Hematopoietic multipotent progenitor cell treated with erythropoietin and hydrocortisone succinate and interleukin-3 and kit ligand, for 6 days (in vitro differentiated cells): ENCODE measurements at regions not wholly inside any gene's neighbourhood (a gene's known extent, or its start where the extent isn't known, plus 50 kb on each side); places are given as distances from the start of the nearest gene placed in this dataset.
"Not testable (repeated sequence)": the region's sequence is repeated elsewhere in the genome, so short reads cannot be mapped to it uniquely, and the experiment has no call there.

Experiments used
- DNase-seq: peaks from one replicate; pipeline ENCODE4 v3.0.0-alpha.2; 2015

DNA sequence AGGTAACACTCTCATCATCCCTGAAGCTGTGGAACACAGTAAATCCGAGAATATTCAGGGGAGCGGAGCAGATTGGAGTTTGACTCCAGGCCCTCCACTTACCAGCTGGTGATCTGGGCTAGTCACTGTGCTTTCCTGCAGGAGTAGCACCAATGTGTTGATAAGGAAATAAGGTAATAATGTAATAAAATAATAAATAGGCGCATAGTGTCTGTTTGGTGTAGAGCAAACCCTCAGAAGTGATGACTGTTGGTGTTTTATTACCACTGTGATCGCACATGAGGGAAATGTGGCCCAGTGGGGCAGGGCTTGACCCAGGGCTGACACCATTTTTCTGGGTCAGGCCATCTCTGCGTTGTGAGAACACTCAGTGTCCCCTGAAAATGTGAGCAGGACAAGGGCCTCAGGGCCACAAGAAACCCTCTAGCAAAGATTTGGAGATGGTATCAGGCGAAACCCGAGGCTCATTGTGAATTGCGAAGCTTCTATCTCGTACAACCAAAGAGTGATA lies 563.9 kb upstream of the B3GAT1 start:
- no peak for DNase-seq

DNA sequence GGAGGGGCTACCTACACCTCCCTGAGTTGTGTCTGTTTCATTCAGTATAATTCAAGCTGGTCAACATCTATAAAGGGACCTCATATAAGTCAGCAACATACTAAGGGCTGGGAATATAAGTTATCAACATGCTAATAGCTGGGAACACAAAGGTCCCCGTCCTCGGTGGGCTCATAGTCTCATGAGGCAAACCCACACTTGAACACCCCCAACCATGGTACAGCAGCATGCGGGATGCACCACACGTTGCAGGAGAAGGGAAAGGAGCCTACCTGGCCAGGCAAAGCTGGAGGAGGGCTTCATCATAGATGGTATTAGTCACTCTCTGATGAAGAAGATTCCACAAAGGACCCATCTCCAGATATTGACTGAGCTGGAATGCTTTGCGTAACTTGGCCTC lies 561.8 kb upstream of the B3GAT1 start:
- no peak for DNase-seq

DNA sequence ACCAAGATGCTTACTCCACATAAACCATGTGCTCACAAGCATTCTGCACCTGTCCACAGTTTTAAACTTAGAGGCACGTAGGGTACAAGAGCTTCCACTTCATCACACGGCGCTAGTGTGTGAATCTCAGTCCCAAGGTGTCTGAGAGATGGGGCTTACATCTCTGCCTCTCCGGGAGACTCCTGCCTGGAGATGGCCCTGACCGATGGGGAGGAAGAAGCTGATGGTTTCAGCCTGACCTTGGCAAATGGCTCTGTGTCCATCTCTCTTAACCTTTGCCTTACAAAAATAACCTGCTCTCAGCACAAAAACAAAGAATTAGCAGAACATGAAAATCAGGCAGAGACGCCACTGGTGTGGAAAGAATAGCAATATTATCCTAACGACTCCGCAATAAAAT lies 559.3 kb upstream of the B3GAT1 start:
- DNase-seq: no peak

DNA sequence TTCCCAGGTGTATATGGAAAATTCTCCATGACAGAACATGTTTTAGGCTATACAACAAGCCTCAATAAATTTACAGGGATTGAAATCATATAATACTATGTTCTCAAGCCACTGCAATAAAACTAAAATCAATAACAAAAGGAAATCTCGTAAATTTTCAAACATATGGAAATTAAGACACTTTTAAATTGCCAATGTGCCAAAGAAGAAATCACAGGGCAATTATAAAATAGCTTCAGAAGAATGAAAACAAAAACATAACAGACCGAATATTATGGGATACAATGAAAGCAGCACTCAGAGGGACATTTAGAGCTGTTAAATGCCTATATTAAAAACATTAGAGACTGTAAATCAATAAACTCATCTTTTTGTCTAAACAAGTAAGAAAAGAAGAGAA lies 555.7 kb upstream of the B3GAT1 start:
- no peak for DNase-seq

DNA sequence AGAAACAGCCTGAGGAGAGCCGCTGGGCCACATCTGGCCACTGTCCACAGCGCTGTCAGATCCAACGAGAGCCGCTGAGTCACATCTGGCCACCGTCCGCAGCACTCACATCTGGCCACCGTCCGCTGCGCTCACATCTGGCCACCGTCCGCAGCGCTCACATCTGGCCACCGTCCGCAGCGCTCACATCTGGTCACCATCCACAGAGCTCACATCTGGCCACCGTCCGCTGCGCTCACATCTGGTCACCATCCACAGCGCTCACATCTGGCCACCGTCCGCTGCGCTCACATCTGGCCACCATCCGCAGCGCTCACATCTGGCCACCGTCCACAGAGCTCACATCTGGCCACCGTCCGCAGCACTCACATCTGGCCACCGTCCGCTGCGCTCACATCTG lies 549.3 kb upstream of the B3GAT1 start:
- DNase-seq: not testable (repeated sequence)

DNA sequence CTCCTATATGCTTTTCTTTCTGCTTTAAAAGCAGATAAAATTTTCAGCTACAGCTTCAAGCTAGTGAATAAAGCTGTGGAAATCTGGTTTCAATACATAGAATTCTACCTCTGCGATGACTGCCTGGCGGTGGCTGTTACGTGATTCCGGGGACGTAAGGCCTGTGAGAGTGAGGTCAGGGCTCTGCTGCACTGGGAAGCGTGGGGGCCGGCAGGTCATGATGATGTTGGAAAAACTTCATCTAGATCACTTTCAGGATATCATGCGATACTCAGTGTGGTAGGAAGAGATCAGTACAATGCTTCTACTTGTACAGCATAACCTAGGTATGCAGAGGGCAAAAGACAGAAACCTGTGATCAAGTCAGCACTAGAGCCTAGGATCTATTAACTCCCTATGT lies 546.8 kb upstream of the B3GAT1 start:
- no peak for DNase-seq

DNA sequence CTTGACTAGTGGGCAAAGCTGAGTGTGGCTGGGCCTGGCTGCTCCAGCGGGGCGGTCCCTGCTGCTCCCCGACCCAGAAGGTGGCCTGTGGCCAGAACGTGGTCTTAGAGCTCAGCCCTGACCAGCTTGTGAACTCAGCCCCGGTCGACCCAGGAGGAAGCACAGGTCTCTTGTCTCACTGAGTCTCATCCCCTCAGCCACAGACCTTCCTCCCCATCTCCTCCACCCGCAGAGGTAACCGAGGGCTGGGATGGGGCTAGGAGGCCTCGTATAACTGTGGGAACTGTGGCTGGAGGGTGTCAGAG lies 546.2 kb upstream of the B3GAT1 start:
- no peak for DNase-seq

DNA sequence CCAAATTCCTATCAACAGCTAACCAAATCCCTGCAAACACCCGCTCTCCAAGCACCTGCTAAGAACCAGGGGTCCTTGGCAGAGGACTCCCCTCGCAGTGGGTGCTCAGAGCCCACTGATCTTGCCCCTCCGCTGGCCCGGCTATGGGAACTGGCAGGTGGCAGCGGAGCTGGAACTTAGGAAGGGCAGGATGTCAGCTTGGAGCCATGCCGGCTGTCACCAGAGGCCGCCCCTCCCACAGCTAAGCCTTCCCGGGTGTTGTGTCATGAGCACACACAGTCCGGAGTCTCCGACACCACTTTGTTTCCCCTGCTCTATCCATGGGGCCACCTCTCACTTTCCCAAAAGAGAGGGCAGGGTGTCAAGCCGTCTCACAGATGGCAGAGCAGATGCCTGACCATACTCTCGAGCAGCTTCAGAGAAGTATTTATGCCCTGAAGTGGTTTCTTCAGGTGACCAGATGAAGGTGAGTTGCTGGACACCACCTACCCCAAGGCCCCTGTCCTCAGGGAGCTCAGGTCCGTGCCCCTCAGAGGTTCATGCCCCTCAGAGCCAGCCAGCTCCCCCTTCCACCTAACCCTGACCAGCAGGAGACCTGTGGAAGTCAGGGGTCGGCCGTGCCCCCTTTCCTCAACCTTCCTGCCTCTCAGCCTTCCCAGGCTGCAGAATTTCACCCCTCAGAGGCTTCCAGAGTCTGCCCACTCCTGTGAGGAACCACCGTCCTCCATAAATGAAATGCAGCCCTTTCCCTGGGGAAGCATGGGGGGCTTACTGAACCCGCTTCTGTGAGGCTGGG lies 545.7 kb upstream of the B3GAT1 start:
- no peak for DNase-seq

DNA sequence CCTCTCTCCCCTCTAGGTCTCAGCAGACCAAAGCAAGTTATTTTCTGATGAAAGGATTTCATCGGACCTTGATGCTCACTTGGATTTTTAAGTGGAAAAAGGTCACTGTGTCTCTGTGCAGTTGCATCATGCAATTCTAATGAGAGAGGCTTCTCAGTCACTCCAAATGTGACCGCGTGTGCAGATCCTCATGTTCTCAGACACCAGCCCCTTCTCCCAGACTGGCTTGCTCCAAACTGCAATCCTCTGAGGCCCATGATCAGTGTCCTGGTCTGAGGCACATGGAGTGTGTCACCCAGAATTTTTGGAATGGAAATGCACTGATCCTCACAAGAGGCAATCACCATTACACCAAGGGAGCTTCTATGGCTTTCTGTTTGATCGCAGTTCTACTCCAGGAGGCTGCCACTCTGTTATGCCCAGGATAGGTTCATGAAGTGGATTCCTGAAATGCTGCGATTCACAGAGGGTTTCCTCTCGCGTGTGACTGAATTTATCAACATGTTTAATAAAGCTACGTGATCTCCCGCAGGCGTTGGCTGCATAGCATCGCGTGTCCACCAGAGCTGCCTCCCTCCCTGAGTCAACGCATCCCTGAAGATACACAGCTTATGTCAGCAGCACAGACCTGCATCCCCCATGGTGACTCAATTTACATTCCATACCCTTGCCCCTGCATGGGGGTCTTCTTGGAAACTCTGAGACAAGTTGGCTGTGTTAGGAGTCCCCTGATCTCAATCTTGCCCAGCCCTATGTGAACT lies 544.6 kb upstream of the B3GAT1 start:
- no peak for DNase-seq

DNA sequence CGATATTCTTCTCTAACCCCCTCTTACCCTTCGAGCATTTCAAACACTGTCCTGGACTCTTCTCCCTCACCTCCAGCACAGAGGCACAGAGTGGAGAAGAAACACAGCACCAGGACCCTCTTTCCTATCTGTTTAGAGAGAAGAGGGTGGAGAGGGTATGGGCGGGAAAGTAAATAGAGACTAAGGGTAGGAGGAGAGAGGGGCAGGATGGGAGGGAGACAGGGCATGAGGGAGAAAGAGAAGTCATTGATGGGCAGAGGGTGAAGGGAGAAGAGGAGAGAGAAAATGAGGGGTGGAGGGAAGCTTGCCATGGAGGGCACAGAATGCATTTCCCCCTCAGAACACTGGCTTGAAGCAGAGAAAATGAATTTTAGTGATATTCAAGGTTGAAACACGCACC lies 543.9 kb upstream of the B3GAT1 start:
- not testable (repeated sequence) for DNase-seq

DNA sequence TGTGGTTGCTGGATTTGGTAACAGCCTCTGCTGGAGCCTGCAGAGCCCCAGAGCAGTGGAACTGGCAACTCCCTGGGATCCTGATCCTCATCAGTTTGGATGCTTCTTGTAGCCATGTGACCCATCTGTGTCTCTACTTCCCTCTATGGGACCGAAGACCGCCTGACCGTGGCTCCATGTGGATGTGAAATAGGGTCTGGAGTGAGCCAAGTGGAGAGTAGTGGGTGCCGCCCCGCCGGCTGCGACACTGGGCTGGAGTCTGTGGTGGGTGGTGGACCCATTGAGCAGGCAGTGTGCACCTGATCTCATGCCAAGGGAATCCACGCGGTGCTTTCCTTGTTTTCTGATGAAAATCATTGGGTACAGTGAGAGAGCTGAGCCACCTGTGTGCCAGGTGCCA lies 543.2 kb upstream of the B3GAT1 start:
- DNase-seq: no peak

DNA sequence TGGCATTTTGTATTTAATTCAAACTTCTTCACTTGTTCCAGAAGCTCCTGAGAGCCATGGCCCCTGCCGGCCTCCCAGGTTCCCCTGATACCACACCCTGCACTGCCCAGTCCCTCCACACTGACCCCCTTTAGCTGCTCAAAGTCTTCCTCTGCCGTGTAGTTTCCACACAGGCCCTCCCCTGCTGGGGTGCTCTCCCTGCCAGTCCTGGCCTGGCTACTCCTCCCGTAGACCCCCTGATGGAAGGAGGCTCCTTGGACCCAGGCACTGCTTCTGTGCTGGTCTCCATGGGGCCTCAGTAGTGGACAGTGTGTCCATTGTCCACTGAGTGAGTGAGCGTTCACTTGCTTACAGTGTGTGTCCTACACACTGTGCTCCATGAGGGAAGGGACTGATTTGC lies 542.4 kb upstream of the B3GAT1 start:
- not testable (repeated sequence) for DNase-seq

DNA sequence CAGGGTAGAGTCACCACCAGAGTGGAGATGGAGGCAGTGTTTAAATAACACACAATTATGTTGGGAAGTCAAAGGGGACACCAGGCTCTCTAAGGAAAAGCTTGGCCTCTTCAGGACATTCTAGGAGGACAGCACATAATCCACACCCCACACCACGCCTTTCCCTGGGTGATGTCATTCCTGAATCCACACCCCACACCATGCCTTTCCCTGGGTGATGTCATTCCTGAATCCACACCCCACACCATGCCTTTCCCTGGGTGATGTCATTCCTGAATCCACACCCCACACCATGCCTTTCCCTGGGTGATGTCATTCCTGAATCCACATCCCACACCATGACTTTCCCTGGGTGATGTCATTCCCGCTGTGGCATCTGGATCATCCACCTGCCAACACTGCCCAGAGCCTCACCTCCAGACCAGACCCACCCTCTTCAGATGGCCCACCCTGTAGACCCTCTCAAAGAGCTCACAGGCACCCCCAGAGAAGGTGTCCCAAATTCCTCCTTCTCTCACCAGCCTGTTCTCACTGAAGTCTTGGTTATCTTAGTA lies 541.5 kb upstream of the B3GAT1 start:
- DNase-seq: not testable (repeated sequence)

DNA sequence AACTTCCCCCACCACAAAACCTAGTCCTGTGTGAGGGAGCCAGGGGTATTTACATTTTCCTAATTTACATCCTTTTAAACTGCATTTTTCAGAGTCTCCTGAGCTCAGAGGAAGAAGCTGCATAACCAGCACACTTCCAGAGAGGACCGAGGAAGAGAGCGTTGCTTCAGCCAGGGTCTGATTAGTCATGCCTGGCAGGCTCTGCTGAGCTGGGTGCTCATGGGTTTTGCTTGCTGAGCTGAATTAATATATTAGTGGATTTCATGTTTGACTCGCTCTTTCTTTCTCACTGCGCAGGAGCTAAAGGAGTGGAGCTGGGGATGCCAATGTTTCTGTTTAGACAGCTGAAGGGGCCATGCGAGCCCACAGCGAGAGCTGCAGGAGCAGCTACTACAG lies 539.3 kb upstream of the B3GAT1 start:
- DNase-seq: no peak

DNA sequence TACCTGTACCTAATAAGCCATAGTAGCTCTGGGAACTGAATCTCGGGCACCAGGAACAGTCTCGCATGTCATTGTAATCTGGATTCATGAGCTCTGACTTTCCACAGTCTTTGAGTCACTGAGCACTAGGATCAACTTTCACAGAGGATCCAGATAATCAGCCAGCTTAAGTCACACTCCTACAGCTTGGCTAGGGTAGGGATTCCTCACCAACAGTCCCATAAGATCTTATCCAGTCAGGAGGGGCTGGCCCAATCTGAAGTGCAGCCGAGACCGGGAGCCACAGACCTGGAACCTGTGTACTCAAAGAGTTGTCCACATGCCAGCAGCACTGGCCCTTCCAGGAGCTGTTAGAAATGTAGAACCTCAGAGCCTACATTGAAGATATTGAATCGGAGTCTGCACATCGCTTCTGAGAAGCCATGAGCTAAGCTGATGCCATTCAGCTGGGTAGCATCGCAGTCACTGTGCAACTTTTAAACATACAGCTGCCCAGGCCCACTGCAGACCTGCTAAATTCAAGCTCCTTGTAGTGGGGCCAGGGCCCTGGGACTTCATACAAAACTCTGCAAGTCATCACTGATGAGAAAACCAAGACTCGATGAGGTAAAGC lies 538.8 kb upstream of the B3GAT1 start:
- no peak for DNase-seq

DNA sequence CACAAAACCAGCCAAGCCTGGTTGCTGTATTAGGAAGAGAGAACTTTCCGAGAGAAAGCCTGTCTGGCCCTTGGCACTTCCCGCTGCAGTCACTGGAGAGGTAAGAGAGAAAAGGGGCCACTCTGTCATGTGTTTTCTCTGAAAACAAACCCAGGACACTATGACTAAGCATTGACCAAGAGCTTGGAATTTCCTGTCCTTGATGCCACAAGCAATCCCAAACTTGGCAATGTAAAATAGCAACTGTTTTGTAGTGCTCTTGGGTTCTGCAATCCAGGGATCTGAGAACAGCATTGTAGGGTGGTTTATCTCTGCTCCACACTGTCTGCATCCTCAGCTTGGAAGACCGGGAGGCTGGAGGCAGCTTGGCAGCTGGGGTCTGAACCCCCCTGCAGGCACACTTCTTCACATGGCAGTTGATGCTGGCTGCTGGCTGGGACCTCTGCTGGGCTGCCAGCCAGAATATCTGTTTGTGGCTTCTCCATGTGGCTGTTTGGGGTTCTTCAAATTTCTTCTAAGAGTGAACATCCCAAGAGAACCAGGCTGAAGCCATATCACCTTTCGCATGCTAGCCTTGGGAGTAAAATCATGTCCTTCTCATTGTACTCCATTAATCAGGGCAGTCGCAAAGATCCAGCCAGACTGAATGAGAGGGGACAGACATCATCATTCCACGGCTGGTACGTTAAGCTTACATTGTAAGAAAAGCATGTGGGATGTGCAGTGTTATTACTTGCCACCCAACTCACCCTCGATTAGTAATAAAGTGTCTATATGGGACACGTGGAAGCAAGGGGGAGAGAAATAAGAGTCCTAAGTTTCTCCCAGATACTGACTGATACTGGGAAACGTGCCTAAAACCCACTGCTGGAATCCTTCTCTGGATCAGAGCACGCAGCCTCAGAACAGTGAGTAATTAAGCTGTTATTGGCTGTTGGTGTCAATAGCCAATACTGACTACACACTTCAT lies 537.4 kb upstream of the B3GAT1 start:
- no peak for DNase-seq

DNA sequence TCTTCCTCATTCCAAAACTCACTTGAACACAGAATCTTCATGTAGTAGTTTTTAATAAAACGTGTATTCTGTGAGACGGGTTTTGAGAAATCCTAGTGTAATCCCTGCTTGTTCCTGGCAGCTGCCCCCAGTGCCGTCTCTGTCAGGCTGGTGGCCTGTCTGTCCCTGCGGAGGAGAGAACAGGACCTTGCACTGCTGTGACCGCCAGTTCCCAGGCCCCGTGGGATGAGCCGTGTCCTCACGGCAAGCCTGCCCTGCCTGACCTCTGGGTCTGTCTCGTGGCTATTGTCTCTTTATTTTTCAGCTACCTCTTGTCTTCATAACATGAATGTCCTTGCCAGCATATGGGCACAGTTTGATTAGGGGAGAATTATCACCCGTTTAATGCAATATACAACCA lies 535.5 kb upstream of the B3GAT1 start:
- no peak for DNase-seq

DNA sequence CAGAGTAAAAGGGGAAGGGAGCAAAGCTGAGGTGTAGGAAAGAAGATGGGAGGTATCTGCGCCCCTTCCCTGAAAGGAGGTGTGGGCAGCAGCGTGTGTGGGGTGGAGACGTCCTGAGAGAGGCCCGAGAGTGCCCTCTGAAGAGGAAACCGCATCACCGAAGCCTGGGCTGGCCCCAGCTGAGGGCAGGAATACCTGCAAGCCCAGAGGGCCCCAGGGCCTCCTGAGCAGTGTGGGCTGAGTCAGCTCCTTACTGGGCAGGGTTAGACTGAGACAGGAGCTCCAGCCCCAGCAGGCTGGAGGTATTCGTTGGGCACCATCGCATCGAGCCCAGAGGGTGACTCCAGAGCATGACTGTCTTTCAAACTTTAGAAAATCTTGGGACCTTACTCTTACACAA lies 534.0 kb upstream of the B3GAT1 start:
- no peak for DNase-seq

DNA sequence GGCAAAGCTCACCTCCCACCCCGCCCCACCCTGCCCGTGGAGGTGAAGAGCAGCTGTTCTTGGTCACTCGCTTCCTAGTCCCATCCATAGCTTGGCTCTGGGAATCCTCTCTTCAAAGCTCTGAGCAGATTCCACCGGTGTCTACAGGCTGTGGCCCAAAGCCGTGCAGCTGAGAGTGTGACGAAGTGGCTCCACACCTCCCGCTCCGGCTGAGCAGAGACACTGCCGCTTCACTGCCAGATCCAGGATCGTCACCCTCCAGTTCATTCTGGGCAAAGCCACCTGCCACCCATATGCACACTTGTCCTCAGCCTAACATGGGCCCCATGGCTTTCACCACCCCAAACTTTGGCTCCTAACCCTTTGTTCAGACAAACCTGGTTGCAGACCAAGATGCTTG lies 532.9 kb upstream of the B3GAT1 start:
- no peak for DNase-seq

DNA sequence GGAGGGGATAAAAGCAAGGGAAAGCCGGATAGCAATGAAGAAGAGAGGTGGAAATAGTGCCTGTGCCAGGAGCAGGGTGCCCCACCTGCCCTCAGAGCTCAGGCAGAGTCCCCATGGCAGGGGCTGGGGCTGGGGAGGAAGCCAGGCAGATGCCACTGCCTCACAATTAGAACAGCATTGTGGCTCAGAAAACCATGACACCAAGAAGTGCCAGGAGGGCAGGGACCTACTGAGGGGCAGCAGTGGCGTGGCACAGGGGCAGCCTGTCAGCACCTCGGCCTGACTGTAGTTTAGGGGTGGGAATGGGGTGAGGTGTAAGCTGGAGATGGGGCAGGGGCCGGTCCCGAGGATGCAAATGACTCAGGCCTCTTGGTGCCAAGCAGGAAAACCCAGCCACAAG lies 532.1 kb upstream of the B3GAT1 start:
- DNase-seq: no peak

DNA sequence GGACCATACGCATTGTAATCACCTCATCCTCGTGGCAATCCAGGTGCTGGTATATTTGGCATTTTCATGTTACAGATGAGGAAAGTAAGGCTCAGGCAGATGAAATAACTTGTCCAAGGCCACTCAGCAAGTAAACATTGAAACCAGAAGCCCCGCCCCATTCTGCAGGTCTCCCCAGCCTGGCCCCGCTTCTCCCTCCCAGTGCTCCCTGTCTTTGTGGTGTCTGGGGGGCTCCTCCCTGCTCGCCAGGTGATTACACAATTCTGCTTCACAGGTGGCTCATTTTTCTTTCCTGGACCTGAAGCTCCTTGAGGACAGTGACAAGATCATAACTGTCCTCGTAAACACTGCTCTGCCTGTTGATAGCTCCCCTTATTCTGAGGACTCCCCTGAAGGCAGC lies 531.5 kb upstream of the B3GAT1 start:
- no peak for DNase-seq

DNA sequence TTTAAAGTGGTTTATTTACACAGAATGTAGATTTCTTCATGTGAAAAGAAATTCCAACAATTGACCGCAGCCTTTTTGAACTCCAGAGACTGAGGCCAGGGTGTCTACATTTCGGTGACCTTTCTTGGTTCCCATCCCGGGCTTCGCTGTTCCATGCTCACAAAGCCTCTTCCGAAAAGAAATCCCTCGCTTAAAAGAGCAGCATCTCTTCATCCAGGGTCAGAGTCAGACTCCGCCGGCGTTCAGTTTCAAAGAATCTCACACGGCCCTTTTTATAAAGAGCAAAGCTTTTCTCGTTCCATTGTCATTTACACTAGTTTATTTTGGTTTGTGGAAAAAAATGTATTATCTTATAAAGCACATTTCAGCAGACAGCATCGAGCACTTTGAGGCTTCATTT lies 530.6 kb upstream of the B3GAT1 start:
- DNase-seq: no peak
